HG03175 (cell line): ENCODE measurements at regions not wholly inside any gene's neighbourhood (a gene's known extent, or its start where the extent isn't known, plus 50 kb on each side); places are given as distances from the start of the nearest gene placed in this dataset.
"Not testable (repeated sequence)": the region's sequence is repeated elsewhere in the genome, so short reads cannot be mapped to it uniquely, and the experiment has no call there.

Experiments
- ATAC-seq: cut with Tn5 transposase; IDR thresholded peaks from one replicate; pipeline ENCODE4 v1.9.1; 2021; ENCODE audit warnings: mild to moderate bottlenecking, moderate library complexity; ENCODE audit not compliant: unreplicated experiment

- no peak for ATAC-seq
Measured at GRCh38 chr11:16542353-16542752, 186.0 kb upstream of the SOX6 start.

- ATAC-seq, result no peak
Measured at GRCh38 chr11:16536513-16536912, 180.2 kb upstream of the SOX6 start.

- ATAC-seq, result no peak
Measured at GRCh38 chr11:16528639-16529038, 172.3 kb upstream of the SOX6 start.

DNA sequence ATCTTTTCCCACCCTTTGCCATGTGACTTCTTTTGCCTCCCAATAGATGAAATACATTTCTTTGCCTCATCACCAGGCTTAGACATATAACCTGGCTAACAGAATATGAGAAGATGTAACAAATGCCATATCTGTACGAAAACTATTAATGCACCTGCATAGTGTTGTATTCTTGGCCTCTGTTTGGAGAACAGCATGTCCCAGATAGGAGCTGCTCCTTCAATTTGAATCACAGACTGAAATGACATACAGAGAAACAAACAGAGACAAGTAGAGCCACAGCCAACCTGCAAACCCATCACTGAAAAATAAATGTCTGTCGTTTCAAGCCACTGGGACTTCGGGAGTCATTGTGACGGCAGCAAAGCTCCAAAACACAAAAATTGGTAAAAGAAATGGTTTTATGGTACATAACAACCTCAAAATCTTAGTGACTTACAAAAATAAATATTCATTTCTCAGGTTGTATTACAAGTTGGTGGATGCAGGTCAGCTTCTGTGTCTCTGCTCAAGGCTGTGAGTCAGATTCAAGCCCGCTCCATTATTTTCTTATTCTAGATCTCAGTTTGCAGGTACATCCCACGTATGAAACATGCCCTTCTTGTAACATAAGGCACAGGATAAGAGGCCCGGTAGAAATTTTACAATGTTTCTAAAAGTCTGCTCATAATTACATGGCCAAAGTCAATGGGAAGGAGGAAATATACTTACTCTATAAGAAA, 171.3 kb upstream of the SOX6 start:
- ATAC-seq, result no peak

- ATAC-seq, result no peak
Measured at GRCh38 chr11:16526947-16527346, 170.6 kb upstream of the SOX6 start.

GRCh38 chr11:16520713-16521112, 164.4 kb upstream of the SOX6 start:
- not testable (repeated sequence) for ATAC-seq

- peak; percentile 94 for ATAC-seq
Measured at GRCh38 chr11:16512899-16513241, 156.5 kb upstream of the SOX6 start.

DNA sequence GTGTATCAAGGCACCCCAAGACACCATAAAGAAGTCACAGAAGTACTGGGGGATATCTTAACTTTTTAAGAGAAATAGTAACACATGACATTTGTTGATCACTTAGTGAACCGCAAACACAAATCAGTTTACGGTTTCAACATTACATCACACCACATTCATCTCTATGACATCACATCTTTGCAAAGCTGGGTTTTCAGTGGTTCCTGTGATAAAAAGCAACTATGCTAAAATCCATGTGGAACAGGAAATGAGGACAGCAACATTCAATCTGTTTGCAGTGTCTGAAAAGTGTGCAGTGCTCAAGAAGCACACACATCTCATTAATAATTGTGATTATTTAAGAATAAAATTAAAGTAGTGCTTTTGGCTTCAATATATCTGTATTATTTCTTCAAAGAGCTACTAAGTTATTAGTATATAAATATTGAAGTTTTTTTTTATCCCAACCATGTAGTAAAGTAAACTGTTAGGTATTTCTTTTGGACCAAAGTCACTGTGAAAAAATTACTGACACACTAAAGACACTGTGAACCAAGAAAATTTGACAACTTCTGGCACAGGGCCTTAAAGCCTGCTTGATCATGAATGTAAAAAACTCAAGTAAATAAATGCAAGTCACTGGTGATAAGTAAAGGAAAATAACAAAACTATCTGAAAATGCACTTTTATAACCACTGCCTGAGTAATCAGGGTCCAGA, 156.0 kb upstream of the SOX6 start:
- peak; percentile 19 for ATAC-seq

GRCh38 chr11:16511116-16512114, 155.1 kb upstream of the SOX6 start:
- no peak for ATAC-seq

DNA sequence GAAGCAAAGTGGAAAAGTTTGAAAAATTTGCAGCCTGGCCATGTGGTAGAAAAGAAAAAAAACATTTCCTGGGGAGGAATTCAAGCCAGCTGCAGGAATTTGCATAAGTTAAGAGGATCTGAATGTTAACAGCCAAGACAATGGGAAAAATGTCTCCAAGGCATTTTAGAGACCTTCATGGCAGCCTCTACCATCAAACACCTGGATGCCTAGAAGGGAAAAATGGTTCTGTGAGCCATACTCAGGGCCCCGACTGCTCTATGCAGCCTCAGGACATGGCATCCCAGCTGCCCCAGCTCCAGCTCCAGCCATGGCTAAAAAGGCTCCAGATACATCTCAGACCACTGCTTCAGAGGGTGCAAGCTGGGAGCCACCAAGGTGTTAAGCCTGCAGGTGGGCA, 149.1 kb upstream of the SOX6 start:
- ATAC-seq, result no peak

DNA sequence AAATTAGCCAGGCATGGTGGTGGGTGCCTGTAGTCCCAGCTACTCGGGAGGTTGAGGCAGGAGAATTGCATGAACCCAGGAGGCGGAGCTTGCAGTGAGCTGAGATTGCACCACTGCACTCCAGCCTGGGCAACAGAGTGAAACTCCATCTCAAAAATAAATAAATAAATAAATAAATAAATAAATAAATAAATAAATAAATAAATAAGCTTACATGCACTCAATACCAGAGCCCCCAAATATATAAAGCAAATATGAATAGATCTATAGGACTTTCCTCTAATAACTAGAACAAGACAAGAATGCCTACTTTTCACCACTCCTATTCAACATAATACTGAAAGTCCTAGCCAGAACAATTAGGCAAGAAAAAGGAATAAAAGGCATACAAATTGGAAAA, 147.5 kb upstream of the SOX6 start:
- not testable (repeated sequence) for ATAC-seq

DNA sequence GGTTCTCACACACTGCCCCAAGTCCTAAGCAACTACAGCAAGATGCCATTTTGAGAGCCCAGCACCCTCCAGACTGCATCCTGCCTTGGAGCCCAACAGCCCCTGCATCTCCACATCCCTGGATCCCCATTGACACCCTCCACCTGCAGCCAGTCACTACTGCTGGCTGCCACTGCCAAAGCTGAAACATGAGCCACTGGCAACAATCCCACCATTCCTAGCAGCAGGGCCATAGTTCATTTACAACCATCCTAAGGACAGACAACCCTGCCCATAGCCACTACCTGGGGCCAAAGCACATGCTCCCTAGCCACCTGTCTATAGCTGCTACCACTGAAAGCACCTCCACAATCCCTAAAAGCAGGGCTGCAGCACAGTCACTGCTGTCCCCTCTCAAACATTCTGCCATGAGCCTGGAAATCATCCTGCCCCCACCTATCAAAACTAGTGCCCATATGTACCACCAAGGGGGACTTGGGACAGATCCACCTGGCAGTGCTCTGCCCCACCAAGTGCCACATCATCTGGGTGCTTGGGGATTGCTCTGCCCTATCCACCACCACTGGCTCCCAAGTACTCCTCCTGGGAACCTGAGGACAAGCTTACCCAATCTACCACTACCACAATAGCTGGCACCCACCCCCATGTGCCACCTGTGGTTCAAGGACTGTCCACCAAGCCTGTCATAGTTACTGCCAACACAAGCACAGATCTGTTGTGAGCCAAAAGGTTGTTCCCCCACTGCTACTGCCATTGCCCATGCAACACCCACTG, 138.8 kb upstream of the SOX6 start:
- ATAC-seq, result no peak

DNA sequence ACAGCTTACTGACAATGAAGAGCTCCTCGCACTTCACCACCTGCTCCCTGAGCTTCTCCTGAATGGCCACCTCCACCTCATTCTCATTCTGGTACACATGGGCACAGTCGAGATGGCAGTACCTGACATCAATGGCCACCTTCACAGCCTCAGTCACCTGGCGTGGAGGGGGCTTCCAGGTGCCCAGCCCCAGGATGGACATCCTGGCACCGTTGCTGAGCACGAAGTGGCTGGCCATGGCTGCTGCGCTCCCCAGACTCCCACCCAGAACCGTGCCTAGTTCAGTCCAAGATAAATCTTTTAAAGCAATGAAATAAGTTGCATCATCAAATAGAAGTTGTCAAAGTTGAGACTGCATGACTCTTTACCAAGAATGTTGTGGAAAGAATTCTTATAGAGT, 128.1 kb upstream of the SOX6 start:
- ATAC-seq, result no peak

DNA sequence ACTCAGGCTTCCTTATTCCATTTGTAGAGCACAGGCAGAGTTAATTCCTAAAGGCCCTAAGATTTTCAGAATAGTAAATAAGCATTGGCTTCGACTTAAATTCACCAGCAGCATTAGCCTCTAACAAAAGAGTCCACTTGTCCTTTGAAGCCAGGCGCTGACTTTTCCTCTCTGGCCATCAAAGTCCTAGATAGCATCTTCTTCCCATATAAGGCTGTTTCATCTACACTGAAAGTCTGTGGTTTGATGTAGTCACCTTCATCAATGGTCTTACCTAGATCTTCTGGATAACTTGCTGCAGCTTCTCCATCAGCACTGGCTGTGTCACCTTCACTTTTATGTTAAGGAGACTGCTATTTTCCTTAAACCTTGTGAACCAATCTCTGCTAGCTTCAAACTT, 118.3 kb upstream of the SOX6 start:
- no peak for ATAC-seq

GRCh38 chr11:16469968-16470367, 113.6 kb upstream of the SOX6 start:
- ATAC-seq, result no peak

- ATAC-seq, result no peak
Measured at GRCh38 chr11:16468735-16469453, 112.5 kb upstream of the SOX6 start.

DNA sequence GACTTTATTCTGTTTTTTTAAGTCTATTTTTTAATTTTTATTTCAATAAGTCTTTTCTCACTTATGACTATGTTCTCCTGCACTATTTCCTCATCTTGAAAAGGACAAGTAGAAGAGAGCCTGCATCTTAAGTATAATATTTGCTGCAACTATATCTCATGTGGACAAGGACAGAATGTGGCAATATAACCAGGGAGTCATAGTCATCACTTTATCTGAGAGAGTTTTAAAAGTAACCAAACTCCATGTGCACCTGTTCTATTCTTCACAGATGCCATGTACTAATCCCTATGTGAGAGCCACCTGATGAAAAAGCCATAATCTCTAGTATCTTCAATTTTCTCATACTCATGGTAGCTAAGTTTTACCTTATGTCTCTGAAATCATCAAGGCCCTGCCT, 104.2 kb upstream of the SOX6 start:
- no peak for ATAC-seq

GRCh38 chr11:16456366-16456765, 100.0 kb upstream of the SOX6 start:
- ATAC-seq, result no peak

GRCh38 chr11:16454289-16454863, 98.0 kb upstream of the SOX6 start:
- ATAC-seq, result no peak
